HEK293 (cell line): ENCODE measurements at regions not wholly inside any gene's neighbourhood (a gene's known extent, or its start where the extent isn't known, plus 50 kb on each side); places are given as distances from the start of the nearest gene placed in this dataset.

Source experiments
- CTCF ChIP-seq: fragments of 450-650 bp; formaldehyde crosslinking; IDR thresholded peaks from 2 replicates; pipeline ENCODE4 v1.5.1; 2016; ENCODE audit warnings: missing biosample characterization, missing genetic modification characterization
- SCRT2 ChIP-seq: fragments of 450-650 bp; formaldehyde crosslinking; IDR thresholded peaks from 2 replicates; pipeline ENCODE4 v1.5.1; 2016; ENCODE audit warnings: missing biosample characterization, missing genetic modification characterization
- SETDB1 ChIP-seq: IDR thresholded peaks from one replicate; pipeline ENCODE4 v1.6.1; 2017; ENCODE audit warnings: mild to moderate bottlenecking, low read length, moderate library complexity, mixed read lengths; ENCODE audit not compliant: insufficient read length
- SP7 ChIP-seq: fragments of 450-650 bp; formaldehyde crosslinking; IDR thresholded peaks from 2 replicates; pipeline ENCODE4 v1.5.1; 2016; ENCODE audit warnings: missing biosample characterization, missing genetic modification characterization
- TCF7L2 ChIP-seq: IDR thresholded peaks from 2 replicates; pipeline ENCODE4 v1.6.1; 2011; ENCODE audit warnings: low read depth, mild to moderate bottlenecking, inconsistent platforms, low read length, moderate library complexity, borderline replicate concordance
- TSHZ1 ChIP-seq: fragments of 450-650 bp; formaldehyde crosslinking; IDR thresholded peaks from 2 replicates; pipeline ENCODE4 v1.5.1; 2016; ENCODE audit warnings: missing biosample characterization, missing genetic modification characterization, borderline replicate concordance
- YY1 ChIP-seq: fragments of 450-650 bp; formaldehyde crosslinking; IDR thresholded peaks from 2 replicates; pipeline ENCODE4 v1.5.1; 2018; ENCODE audit warnings: missing biosample characterization, missing genetic modification characterization
- ZBTB21 ChIP-seq: fragments of 450-650 bp; formaldehyde crosslinking; IDR thresholded peaks from 2 replicates; pipeline ENCODE4 v1.5.1; 2017; ENCODE audit warnings: missing biosample characterization, missing genetic modification characterization
- ZNF133 ChIP-seq: fragments of 450-650 bp; formaldehyde crosslinking; IDR thresholded peaks from 2 replicates; pipeline ENCODE4 v1.5.1; 2016; ENCODE audit warnings: missing biosample characterization, missing genetic modification characterization
- ZNF561 ChIP-seq: fragments of 450-650 bp; IDR thresholded peaks from 2 replicates; pipeline ENCODE4 v1.5.1; 2018; ENCODE audit warnings: missing biosample characterization, missing genetic modification characterization, borderline replicate concordance
- ZNF596 ChIP-seq: fragments of 450-650 bp; IDR thresholded peaks from 2 replicates; pipeline ENCODE4 v1.5.0; 2018; ENCODE audit warnings: missing biosample characterization, mild to moderate bottlenecking, missing genetic modification characterization, moderate library complexity
- ZNF621 ChIP-seq: fragments of 450-650 bp; formaldehyde crosslinking; IDR thresholded peaks from 2 replicates; pipeline ENCODE4 v1.5.1; 2017; ENCODE audit warnings: missing biosample characterization, missing genetic modification characterization
- ZNF776 ChIP-seq: fragments of 450-650 bp; formaldehyde crosslinking; IDR thresholded peaks from 2 replicates; pipeline ENCODE4 v1.5.0; 2017; ENCODE audit warnings: missing biosample characterization, missing genetic modification characterization, borderline replicate concordance

- TF ChIP-seq ZNF133 (tag by site-specific recombination) (no peak), CTCF (no peak), SP7 (tag by site-specific recombination) (no peak), ZNF561 (tag by site-specific recombination) (no peak), TCF7L2 (no peak), ZNF621 (tag by site-specific recombination) (no peak), SETDB1 (no peak), ZBTB21 (tag by site-specific recombination) (no peak), YY1 (tag by site-specific recombination) (no peak), ZNF776 (tag by site-specific recombination) (no peak), TSHZ1 (tag by site-specific recombination) (no peak), SCRT2 (tag by site-specific recombination) (no peak), ZNF596 (tag by site-specific recombination) (no peak)
These were observed 312.0 kb downstream of the SOX4 start for GRCh38 chr6:21905531-21905930.
